HPDE6-E6E7 (cell line): ENCODE measurements at regions not wholly inside any gene's neighbourhood (a gene's known extent, or its start where the extent isn't known, plus 50 kb on each side); places are given as distances from the start of the nearest gene placed in this dataset.

Experiments
- DNase-seq: peaks from one replicate; pipeline ENCODE4 v3.0.0; 2011; ENCODE audit warnings: missing footprints; ENCODE audit errors: extremely low spot score

GRCh38 chr15:69737916-69738315 lies 285.3 kb downstream of the RPLP1 start:
- no peak for DNase-seq

GRCh38 chr15:69740684-69741083 lies 288.1 kb downstream of the RPLP1 start:
- no peak for DNase-seq

- no peak for DNase-seq
Measured at GRCh38 chr15:69742361-69742760, 289.7 kb downstream of the RPLP1 start.

- DNase-seq = no peak
Measured at GRCh38 chr15:69743091-69743490, 290.5 kb downstream of the RPLP1 start.

GRCh38 chr15:69744391-69745162 lies 292.0 kb downstream of the RPLP1 start:
- DNase-seq = no peak

GRCh38 chr15:69747193-69747592 lies 294.6 kb downstream of the RPLP1 start:
- DNase-seq = no peak

GRCh38 chr15:69748131-69748530 lies 295.5 kb downstream of the RPLP1 start:
- no peak for DNase-seq

- DNase-seq = no peak
Measured at GRCh38 chr15:69748576-69749185, 296.1 kb downstream of the RPLP1 start.

- DNase-seq = no peak
Measured at GRCh38 chr15:69749274-69749673, 296.7 kb downstream of the RPLP1 start.

- DNase-seq = no peak
Measured at GRCh38 chr15:69749797-69750196, 297.2 kb downstream of the RPLP1 start.

GRCh38 chr15:69750253-69750652 lies 297.6 kb downstream of the RPLP1 start:
- DNase-seq = no peak

GRCh38 chr15:69751147-69751546 lies 298.5 kb downstream of the RPLP1 start:
- DNase-seq = no peak

GRCh38 chr15:69751566-69751965 lies 298.9 kb downstream of the RPLP1 start:
- DNase-seq = no peak

- no peak for DNase-seq
Measured at GRCh38 chr15:69753867-69754266, 301.2 kb downstream of the RPLP1 start.

- no peak for DNase-seq
Measured at GRCh38 chr15:69754313-69754712, 301.7 kb downstream of the RPLP1 start.

- DNase-seq = no peak
Measured at GRCh38 chr15:69755551-69756310, 303.1 kb downstream of the RPLP1 start.

- no peak for DNase-seq
Measured at GRCh38 chr15:69756440-69756839, 303.8 kb downstream of the RPLP1 start.

GRCh38 chr15:69757186-69757585 lies 304.6 kb downstream of the RPLP1 start:
- DNase-seq = no peak

- DNase-seq = no peak
Measured at GRCh38 chr15:69758291-69758771, 305.7 kb downstream of the RPLP1 start.

GRCh38 chr15:69758810-69759790 lies 306.5 kb downstream of the RPLP1 start:
- no peak for DNase-seq

GRCh38 chr15:69760258-69760845 lies 307.7 kb downstream of the RPLP1 start:
- no peak for DNase-seq
